H9 (cell line): ENCODE measurements at regions not wholly inside any gene's neighbourhood (a gene's known extent, or its start where the extent isn't known, plus 50 kb on each side); places are given as distances from the start of the nearest gene placed in this dataset.

ENCODE experiments used
- DNase-seq: peaks from one replicate; pipeline ENCODE4 v3.0.0-alpha.2; 2017
- H2AFZ ChIP-seq: one replicate; pipeline ENCODE4 v1.6.1; 2013; ENCODE audit warnings: mild to moderate bottlenecking, low read length, control low read depth, moderate library complexity
- H2AK5ac ChIP-seq: 2 replicates; pipeline ENCODE4 v1.6.1; 2013; ENCODE audit warnings: low read length, control low read depth, mixed read lengths; ENCODE audit not compliant: insufficient read length
- H2BK120ac ChIP-seq: one replicate; pipeline ENCODE4 v1.6.1; 2013; ENCODE audit warnings: low read depth, mild to moderate bottlenecking, low read length, control low read depth, inconsistent platforms; ENCODE audit not compliant: poor library complexity, severe bottlenecking
- H2BK12ac ChIP-seq: 2 replicates; pipeline ENCODE4 v1.6.1; 2013; ENCODE audit warnings: low read length, control low read depth, mixed read lengths, low read depth; ENCODE audit not compliant: insufficient read length
- H2BK15ac ChIP-seq: 2 replicates; pipeline ENCODE4 v1.6.1; 2013; ENCODE audit warnings: low read depth, low read length, control low read depth
- H2BK20ac ChIP-seq: one replicate; pipeline ENCODE4 v1.6.1; 2013; ENCODE audit warnings: low read depth, mild to moderate bottlenecking, low read length, control low read depth, inconsistent platforms; ENCODE audit not compliant: poor library complexity, severe bottlenecking
- H2BK5ac ChIP-seq: 2 replicates; pipeline ENCODE4 v1.6.1; 2013; ENCODE audit warnings: low read length, control low read depth, mixed read lengths; ENCODE audit not compliant: insufficient read length
- H3K14ac ChIP-seq: 2 replicates; pipeline ENCODE4 v1.6.1; 2013; ENCODE audit warnings: low read length, control low read depth; ENCODE audit not compliant: insufficient read depth
- H3K18ac ChIP-seq: 2 replicates; pipeline ENCODE4 v1.6.1; 2013; ENCODE audit warnings: low read depth, mild to moderate bottlenecking, mixed read lengths, low read length, control low read depth; ENCODE audit not compliant: insufficient read length
- H3K23ac ChIP-seq: 2 replicates; pipeline ENCODE4 v1.6.1; 2013; ENCODE audit warnings: low read length, control low read depth, mixed read lengths, low read depth; ENCODE audit not compliant: insufficient read length
- H3K23me2 ChIP-seq: 2 replicates; pipeline ENCODE4 v1.6.1; 2013; ENCODE audit warnings: low read depth, mild to moderate bottlenecking, mixed read lengths, low read length, control low read depth; ENCODE audit not compliant: insufficient read length, poor library complexity, severe bottlenecking
- H3K27ac ChIP-seq: 2 replicates; pipeline ENCODE4 v1.5.1; 2013; ENCODE audit warnings: low read length, control low read depth, mixed read lengths, low read depth; ENCODE audit not compliant: insufficient read length
- H3K27me3 ChIP-seq: 2 replicates; pipeline ENCODE4 v1.6.1; 2013; ENCODE audit warnings: low read length, control low read depth, inconsistent platforms; ENCODE audit not compliant: insufficient read depth
- H3K4ac ChIP-seq: 2 replicates; pipeline ENCODE4 v1.6.1; 2013; ENCODE audit warnings: low read depth, mild to moderate bottlenecking, control low read depth, inconsistent platforms, low read length, moderate library complexity
- H3K4me1 ChIP-seq: 2 replicates; pipeline ENCODE4 v1.6.1; 2013; ENCODE audit warnings: low read length, control low read depth, inconsistent platforms; ENCODE audit not compliant: insufficient read depth
- H3K4me2 ChIP-seq: 2 replicates; pipeline ENCODE4 v1.6.1; 2013; ENCODE audit warnings: low read length, control low read depth, mixed read lengths; ENCODE audit not compliant: insufficient read length, insufficient read depth
- H3K56ac ChIP-seq: 2 replicates; pipeline ENCODE4 v1.6.1; 2013; ENCODE audit warnings: low read depth, mild to moderate bottlenecking, mixed read lengths, low read length, control low read depth; ENCODE audit not compliant: insufficient read length
- H3K79me1 ChIP-seq: 2 replicates; pipeline ENCODE4 v1.6.1; 2013; ENCODE audit warnings: low read depth, mild to moderate bottlenecking, moderate library complexity, low read length, control low read depth, inconsistent platforms; ENCODE audit not compliant: insufficient read depth, poor library complexity, severe bottlenecking
- H3K79me2 ChIP-seq: 2 replicates; pipeline ENCODE4 v1.6.1; 2013; ENCODE audit warnings: low read length, control low read depth, inconsistent platforms; ENCODE audit not compliant: insufficient read depth
- H3K9ac ChIP-seq: 2 replicates; pipeline ENCODE4 v1.6.1; 2013; ENCODE audit warnings: low read length, control low read depth, mixed read lengths; ENCODE audit not compliant: insufficient read length; ENCODE audit errors: extremely low read depth
- H3K9me3 ChIP-seq: one replicate; pipeline ENCODE4 v1.6.1; 2013; ENCODE audit warnings: low read depth, low read length, inconsistent platforms; ENCODE audit not compliant: control insufficient read depth
- H3T11ph ChIP-seq: one replicate; pipeline ENCODE4 v1.6.1; 2013; ENCODE audit warnings: mild to moderate bottlenecking, low read length, control low read depth, inconsistent platforms
- H4K20me1 ChIP-seq: one replicate; pipeline ENCODE4 v1.6.1; 2013; ENCODE audit not compliant: control insufficient read depth, insufficient read length, insufficient read depth
- H4K5ac ChIP-seq: 2 replicates; pipeline ENCODE4 v1.6.1; 2013; ENCODE audit warnings: low read depth, mild to moderate bottlenecking, mixed read lengths, low read length, control low read depth; ENCODE audit not compliant: insufficient read length
- H4K8ac ChIP-seq: replicated peaks from 2 replicates; pipeline ENCODE4 v1.6.1; 2013; ENCODE audit warnings: low read length, control low read depth, mixed read lengths, low read depth; ENCODE audit not compliant: insufficient read length
- H4K91ac ChIP-seq: 2 replicates; pipeline ENCODE4 v1.6.1; 2013; ENCODE audit warnings: low read depth, mild to moderate bottlenecking, moderate library complexity, mixed read lengths, low read length, control low read depth; ENCODE audit not compliant: insufficient read length
- H3K27ac Mint-ChIP-seq, 3 experiments: 2 replicates in 2 of 3; 3 replicates in 1 of 3; pipeline ENCODE4 v1.8.0; 2020 to 2021; ENCODE audit warnings: mixed read lengths in 3 of 3, mild to moderate bottlenecking in 1 of 3, moderate library complexity in 1 of 3
- H3K27me3 Mint-ChIP-seq: 2 replicates; pipeline ENCODE4 v1.8.0; 2021; ENCODE audit warnings: low read depth, mild to moderate bottlenecking, moderate library complexity, mixed read lengths
- H3K36me3 Mint-ChIP-seq, 3 experiments: 2 replicates in 2 of 3; 3 replicates in 1 of 3; pipeline ENCODE4 v1.8.0; 2020 to 2021; ENCODE audit warnings: low read depth in 3 of 3, mixed read lengths in 3 of 3; ENCODE audit not compliant: insufficient read depth in 1 of 3
- H3K4me1 Mint-ChIP-seq, 2 experiments: 2 replicates each; pipeline ENCODE4 v1.8.0; 2020; ENCODE audit warnings: mixed read lengths in 2 of 2
- H3K4me3 Mint-ChIP-seq, 2 experiments: 2 replicates in 1 of 2; 3 replicates in 1 of 2; pipeline ENCODE4 v1.8.0; 2020 to 2021; ENCODE audit warnings: mild to moderate bottlenecking in 2 of 2, mixed read lengths in 2 of 2, moderate library complexity in 1 of 2
- H3K9me3 Mint-ChIP-seq, 2 experiments: 2 replicates in 1 of 2; 3 replicates in 1 of 2; pipeline ENCODE4 v1.8.0; 2020; ENCODE audit warnings: mild to moderate bottlenecking in 2 of 2, mixed read lengths in 2 of 2, moderate library complexity in 1 of 2
- CTCF ChIP-seq: fragments of 200-600 bp; sonication (generic); conservative IDR thresholded peaks from 3 replicates; pipeline ENCODE4 v1.8.0; 2021; ENCODE audit warnings: antibody characterized with exemption, mild to moderate bottlenecking
- WGBS: extraction: QIAGEN DNeasy Blood & Tissue Kit; methylation state at CpG from one replicate; pipeline ENCODE4 v1.1.7; 2013; ENCODE audit warnings: missing lambda C conversion rate, low lambda C conversion rate, mixed read lengths; ENCODE audit not compliant: insufficient read length; ENCODE audit errors: extremely low coverage; 5-methylcytosine and 5-hydroxymethylcytosine counted together

GRCh38 chr16:8047736-8048135, 542.6 kb downstream of the TMEM114 start:
- no peak for TF ChIP-seq CTCF
- Mint-ChIP-seq H3K4me3 (no peak overlapping the region), H3K9me3 (peaks cover 5 to 9% of the 10 kb centered on the region in 2 experiments; a peak in 4 of 5 replicates), H3K27ac (no peak overlapping the region), H3K27me3 (peaks cover 7% of the 10 kb centered on the region), H3K4me1 (no peaks in the 10 kb centered on the region), H3K36me3 (no peaks in the 10 kb centered on the region; a peak in 1 of 7 replicates)
- Histone ChIP-seq H3K4me2 (no peak overlapping the region), H3K14ac (no peak overlapping the region), H3K18ac (no peak overlapping the region), H4K91ac (no peak overlapping the region), H4K20me1 (no peaks in the 10 kb centered on the region), H2BK12ac (no peak overlapping the region), H3K4me1 (no peaks in the 10 kb centered on the region), H2BK5ac (no peak overlapping the region), H2BK20ac (no peak overlapping the region), H3K79me2 (no peaks in the 10 kb centered on the region), H3K56ac (no peak overlapping the region), H3K9ac (no peak overlapping the region), H2BK15ac (no peak overlapping the region), H3K79me1 (no peaks in the 10 kb centered on the region), H3K23ac (no peak overlapping the region), H3K4ac (no peak overlapping the region), H2BK120ac (no peak overlapping the region), H3K27me3 (no peaks in the 10 kb centered on the region), H3K27ac (no peak overlapping the region), H3K9me3 (no peaks in the 10 kb centered on the region), H4K8ac (no peak overlapping the region), H2AK5ac (no peak overlapping the region), H2AFZ (no peak overlapping the region), H4K5ac (no peak overlapping the region), H3K23me2 (no peaks in the 10 kb centered on the region), H3T11ph (no peak overlapping the region)
- whole genome bisulfite sequencing = no CpG with 5 or more reads among the region's 7 CpGs
- DNase-seq = no peak
